NCI-H1092 (cell line): ENCODE measurements at regions not wholly inside any gene's neighbourhood (a gene's known extent, or its start where the extent isn't known, plus 50 kb on each side); places are given as distances from the start of the nearest gene placed in this dataset.
"Not testable (repeated sequence)": the region's sequence is repeated elsewhere in the genome, so short reads cannot be mapped to it uniquely, and the experiment has no call there.

Experiments
- DNase-seq: peaks from one replicate; lab custom pipeline; 2025; lab: John Stamatoyannopoulos, UW

- DNase-seq = no peak
Observed at GRCh38 chr14:86987966-86988365, 1005.0 kb downstream of the GALC start.

- no peak for DNase-seq
Observed at GRCh38 chr14:86973177-86973576, 1019.8 kb downstream of the GALC start.

- DNase-seq = no peak
Observed at GRCh38 chr14:86971292-86971691, 1021.7 kb downstream of the GALC start.

GRCh38 chr14:86961106-86961716, 1031.8 kb downstream of the GALC start:
- no peak for DNase-seq

GRCh38 chr14:86955771-86956354, 1037.1 kb downstream of the GALC start:
- DNase-seq = no peak

- DNase-seq = no peak
Observed at GRCh38 chr14:86954623-86955022, 1038.4 kb downstream of the GALC start.

- no peak for DNase-seq
Observed at GRCh38 chr14:86946446-86946845, 1046.5 kb downstream of the GALC start.

GRCh38 chr14:86944434-86944833, 1048.5 kb downstream of the GALC start:
- no peak for DNase-seq

- no peak for DNase-seq
Observed at GRCh38 chr14:86943391-86944365, 1049.3 kb downstream of the GALC start.

GRCh38 chr14:86942936-86943335, 1050.0 kb downstream of the GALC start:
- no peak for DNase-seq

- no peak for DNase-seq
Observed at GRCh38 chr14:86940106-86940505, 1052.9 kb downstream of the GALC start.

- no peak for DNase-seq
Observed at GRCh38 chr14:86938320-86938719, 1054.7 kb downstream of the GALC start.

GRCh38 chr14:86936556-86936955, 1056.4 kb downstream of the GALC start:
- no peak for DNase-seq

GRCh38 chr14:86935241-86935885, 1057.6 kb downstream of the GALC start:
- no peak for DNase-seq

- no peak for DNase-seq
Observed at GRCh38 chr14:86933958-86934595, 1058.9 kb downstream of the GALC start.

- no peak for DNase-seq
Observed at GRCh38 chr14:86933460-86933859, 1059.5 kb downstream of the GALC start.

- no peak for DNase-seq
Observed at GRCh38 chr14:86915406-86915805, 1077.6 kb downstream of the GALC start.

GRCh38 chr14:86912709-86913108, 1080.3 kb downstream of the GALC start:
- no peak for DNase-seq

- DNase-seq = no peak
Observed at GRCh38 chr14:86911486-86911885, 1081.5 kb downstream of the GALC start.

- not testable (repeated sequence) for DNase-seq
Observed at GRCh38 chr14:86905386-86905926, 1087.5 kb downstream of the GALC start.

GRCh38 chr14:86902176-86902950, 1090.6 kb downstream of the GALC start:
- DNase-seq = no peak
